GM12874 (cell line): ENCODE measurements at regions not wholly inside any gene's neighbourhood (a gene's known extent, or its start where the extent isn't known, plus 50 kb on each side); places are given as distances from the start of the nearest gene placed in this dataset.

Experiments used
- TF ChIP-seq, protein P1 (sequence below): IDR thresholded peaks from 2 replicates; pipeline ENCODE4 v1.5.1; 2011; ENCODE audit warnings: low read depth, mild to moderate bottlenecking, control low read depth, low read length, moderate library complexity; ENCODE audit not compliant: insufficient read depth

DNA sequence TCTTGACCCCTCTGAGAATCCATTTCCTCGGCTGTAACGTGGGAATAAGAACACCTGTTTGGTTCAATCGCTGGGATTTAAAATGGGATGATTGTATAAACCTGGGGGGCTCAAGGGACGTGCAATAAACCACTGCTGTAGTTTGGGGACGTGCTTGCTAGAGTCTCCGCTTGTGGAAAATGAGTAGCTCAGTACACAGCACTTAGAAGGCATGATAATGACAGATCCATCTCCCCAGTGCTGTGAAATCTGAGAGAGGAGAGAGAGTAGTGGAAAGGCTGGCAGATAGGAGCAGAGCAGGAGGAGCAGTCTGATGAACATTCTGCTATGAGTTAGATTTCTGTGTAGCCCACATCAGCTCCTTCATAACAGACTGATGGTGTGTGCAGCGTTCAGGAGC is 256.5 kb downstream of the MN1 start:
- TF ChIP-seq, protein P1, sequence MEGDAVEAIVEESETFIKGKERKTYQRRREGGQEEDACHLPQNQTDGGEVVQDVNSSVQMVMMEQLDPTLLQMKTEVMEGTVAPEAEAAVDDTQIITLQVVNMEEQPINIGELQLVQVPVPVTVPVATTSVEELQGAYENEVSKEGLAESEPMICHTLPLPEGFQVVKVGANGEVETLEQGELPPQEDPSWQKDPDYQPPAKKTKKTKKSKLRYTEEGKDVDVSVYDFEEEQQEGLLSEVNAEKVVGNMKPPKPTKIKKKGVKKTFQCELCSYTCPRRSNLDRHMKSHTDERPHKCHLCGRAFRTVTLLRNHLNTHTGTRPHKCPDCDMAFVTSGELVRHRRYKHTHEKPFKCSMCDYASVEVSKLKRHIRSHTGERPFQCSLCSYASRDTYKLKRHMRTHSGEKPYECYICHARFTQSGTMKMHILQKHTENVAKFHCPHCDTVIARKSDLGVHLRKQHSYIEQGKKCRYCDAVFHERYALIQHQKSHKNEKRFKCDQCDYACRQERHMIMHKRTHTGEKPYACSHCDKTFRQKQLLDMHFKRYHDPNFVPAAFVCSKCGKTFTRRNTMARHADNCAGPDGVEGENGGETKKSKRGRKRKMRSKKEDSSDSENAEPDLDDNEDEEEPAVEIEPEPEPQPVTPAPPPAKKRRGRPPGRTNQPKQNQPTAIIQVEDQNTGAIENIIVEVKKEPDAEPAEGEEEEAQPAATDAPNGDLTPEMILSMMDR: no peak

DNA sequence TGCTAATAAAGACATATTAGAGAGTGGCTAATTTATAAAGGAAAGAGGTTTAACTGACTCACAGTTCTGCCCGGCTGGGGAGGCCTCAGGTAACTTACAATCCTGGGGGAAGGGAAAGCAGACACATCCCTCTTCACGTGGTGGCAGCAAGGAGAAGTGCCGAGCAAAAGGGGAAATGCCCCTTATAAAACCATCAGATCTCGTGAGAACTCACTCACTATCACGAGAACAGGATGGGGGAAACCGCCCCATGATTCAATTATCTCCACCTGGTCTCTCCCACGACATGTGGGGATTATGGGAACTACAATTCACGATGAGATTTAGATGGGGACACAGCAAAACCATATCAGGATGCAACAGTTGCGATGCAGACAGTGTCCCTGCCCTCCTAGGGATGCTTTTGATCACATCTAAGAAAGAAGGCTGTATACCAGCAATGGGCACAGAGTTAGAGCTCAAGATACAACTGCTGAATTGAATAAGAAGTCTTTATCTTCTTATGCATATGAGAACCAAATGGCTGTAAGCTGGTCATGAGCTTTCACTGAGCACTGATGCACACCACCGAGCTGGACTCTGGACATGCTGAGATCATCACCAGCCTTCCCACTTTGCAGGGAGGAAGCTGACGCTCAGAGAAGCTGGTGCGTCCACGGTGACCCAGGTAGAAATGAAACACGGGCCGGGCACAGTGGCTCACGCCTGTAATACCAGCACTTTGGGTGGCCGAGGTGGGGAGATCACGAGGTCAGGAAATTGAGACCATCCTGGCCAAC is 255.2 kb downstream of the MN1 start:
- TF ChIP-seq, protein P1: no peak

DNA sequence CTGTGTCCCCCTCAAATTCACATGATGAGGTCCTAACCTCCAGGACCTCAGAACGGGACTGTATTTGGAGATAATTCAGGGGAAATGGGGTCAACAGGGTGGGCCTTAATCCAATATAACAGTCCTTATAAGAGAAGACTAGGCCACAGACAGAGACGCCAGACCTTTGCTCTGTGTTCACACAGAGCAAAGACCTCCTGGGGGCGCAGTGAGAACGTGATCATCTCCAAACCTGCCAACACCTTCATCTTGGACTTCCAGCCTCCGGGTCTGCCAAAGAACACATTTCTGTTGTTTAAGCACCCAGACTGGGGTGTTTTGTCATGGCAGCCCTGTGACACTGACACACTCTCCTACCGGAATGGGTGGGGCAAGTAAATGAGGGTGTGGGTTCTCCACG is 250.2 kb downstream of the MN1 start:
- TF ChIP-seq, protein P1: no peak

DNA sequence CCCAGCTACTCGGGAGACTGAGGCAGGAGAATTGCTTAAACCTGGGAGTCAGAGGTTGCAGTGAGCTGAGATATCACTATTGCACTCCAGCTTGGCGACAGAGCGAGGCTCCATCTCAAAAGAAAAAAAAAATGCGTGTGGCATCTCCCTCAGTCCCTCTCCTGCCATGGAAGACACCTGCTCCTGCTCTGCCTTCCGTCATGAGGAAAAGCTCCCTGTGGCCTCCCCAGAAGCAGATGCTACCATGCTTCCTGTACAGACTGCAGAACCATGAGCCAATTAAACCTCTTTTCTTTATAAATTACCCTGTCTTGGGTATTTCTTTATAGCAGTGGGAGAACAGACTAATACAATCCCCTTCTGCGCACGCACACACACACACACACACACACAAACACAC is 249.4 kb downstream of the MN1 start:
- TF ChIP-seq, protein P1: no peak

DNA sequence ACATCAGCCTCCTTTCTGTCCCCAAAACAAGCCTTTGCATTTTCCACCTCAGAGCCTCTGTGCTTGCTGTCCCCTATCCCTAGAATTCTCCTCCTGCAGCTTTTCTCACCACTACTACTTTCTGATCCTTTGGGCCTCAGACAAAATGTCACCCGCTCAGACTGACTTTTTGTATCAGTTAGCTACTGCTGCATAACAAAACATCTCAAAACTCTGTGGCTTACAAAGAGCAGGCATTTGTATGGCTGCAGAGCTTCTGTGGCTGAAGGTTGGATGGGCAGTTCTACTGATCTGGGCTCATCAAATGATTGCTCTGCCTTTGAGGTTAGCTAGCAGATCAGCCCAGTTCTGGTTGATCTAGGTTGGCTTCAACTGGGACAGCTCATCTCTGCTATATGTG is 248.7 kb downstream of the MN1 start:
- TF ChIP-seq, protein P1: no peak

DNA sequence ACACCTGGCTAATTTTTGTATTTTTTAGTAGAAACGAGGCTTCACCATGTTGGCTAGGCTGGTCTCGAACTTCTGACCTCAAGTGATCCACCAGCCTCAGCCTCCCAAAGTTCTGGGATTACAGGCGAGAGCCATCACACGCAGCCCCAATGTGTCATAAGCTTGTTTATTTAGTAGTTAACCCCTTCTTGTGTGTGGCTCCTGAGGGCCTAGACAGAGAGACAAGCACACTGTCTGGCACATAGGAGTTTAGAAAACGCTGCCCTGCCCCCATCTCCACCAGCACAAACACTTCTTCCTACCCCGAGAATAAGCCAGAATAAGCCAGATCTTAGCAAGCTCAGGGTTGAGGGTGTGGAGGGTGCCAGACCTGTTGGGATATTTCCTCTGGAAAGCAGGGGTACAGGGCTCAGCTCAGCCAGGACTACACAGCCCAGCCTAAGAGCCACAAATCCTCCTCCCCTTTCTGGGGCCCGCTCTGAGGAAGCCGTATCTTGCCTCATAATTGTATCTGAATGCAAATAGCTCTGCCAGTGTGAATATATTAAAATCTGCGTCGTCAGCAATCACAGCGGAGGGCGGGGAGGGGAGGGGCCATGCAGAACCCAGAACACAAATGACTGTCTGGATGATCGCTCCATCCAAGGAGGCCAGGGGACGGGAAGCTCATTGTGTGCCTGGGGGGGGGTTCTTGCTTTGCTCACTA is 247.3 kb downstream of the MN1 start:
- TF ChIP-seq, protein P1: no peak

DNA sequence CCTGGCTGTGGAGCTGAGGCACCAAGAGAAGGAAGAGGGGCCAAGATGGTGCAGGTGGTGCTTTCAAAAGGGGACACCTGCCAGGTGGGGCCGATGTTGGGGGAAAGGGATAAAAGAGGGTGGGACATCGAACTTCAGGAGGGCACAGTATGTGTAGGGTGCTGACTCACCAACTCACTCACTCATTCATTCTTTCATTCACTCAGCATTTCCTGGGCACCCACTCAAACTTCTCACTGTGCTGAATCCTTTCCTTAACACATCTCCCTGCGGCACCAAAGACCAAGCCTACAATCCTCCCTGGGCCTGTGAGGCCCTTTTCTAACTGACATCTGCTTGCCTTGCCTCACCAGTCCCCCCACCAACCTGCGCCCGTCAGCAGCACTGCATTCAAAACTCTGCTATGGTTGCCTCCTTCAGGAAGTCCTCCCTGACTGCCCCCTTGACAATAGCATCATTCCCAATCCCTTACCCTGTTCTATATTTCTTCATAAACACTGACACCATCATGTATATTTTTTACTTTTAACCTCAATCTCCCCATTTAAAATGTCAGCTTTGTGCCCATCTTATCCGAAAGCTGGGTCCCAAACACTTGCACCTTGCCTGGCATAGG is 246.6 kb downstream of the MN1 start:
- TF ChIP-seq, protein P1: no peak
